ENCODE measurements at regions not wholly inside any gene's neighbourhood (a gene's known extent, or its start where the extent isn't known, plus 50 kb on each side); places are given as distances from the start of the nearest gene placed in this dataset.
"Not testable (repeated sequence)": the region's sequence is repeated elsewhere in the genome, so short reads cannot be mapped to it uniquely, and the experiment has no call there.

- DNase-seq (ENCODE audit: low spot score): no peak
Observed at GRCh38 chr2:116133381-116133942, 1681.0 kb upstream of the DDX18 start.

GRCh38 chr2:116141891-116142474 is 1672.5 kb upstream of the DDX18 start:
- DNase-seq (ENCODE audit: low spot score): no peak

GRCh38 chr2:116142644-116143227 is 1671.8 kb upstream of the DDX18 start:
- DNase-seq (ENCODE audit: low spot score): no peak

DNA sequence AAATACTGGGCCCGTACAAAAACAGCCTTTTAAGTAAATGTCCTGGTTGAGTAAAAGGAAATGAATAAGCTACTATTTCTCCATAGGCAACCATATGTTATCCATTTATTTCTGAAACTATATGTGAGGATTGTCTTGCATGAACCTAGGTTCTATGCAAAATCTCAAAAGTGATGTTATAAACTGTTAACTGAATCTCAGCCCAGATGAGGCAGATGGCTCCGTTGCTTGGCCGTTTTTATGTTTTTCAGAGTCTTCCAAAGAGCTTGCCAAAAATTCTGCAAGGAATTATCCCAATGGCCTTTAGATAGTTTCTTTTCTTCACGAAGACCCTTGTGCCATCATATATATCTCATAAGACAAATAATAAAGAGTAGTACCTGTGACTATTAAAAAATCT is 1669.5 kb upstream of the DDX18 start:
- DNase-seq (ENCODE audit: low spot score): no peak

DNA sequence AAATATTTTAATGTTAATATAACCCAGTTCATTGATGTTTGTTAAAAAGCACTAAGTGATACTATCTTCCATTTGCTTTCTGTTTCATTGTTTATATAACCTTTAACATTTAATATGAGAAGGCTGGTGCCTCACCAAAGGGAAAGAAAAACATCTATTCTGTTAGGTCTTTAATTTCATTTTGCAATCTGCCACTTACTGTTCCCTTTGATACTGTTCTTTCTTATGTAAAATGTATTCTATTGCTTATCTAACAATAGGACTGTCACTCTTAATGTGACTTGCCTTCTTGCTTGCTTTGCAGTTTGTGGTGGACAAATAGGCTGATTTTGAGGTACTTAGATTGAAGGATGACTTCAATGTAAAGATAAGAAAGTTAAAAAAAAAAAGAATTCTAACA is 1666.1 kb upstream of the DDX18 start:
- DNase-seq (ENCODE audit: low spot score): no peak

DNA sequence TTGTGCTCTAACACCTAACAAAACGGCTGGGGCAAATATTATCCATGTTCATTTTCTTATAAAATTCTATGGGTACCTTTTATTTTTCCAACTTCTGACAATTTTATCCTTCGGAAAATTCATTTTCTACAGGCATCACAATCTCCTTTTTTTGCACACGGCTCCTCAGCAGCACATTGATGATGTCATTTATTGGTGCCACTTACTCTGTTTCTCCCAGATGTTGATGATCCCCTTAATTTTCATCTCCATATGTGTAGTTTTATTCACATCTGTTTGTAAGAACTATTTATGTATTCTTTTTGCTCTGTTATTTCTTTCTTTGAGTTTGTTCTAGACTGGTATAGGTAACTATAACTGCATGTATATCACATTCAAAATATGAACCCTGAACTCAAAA is 1660.8 kb upstream of the DDX18 start:
- DNase-seq (ENCODE audit: low spot score): no peak

GRCh38 chr2:116160657-116161056 is 1653.8 kb upstream of the DDX18 start:
- DNase-seq (ENCODE audit: low spot score): no peak

DNA sequence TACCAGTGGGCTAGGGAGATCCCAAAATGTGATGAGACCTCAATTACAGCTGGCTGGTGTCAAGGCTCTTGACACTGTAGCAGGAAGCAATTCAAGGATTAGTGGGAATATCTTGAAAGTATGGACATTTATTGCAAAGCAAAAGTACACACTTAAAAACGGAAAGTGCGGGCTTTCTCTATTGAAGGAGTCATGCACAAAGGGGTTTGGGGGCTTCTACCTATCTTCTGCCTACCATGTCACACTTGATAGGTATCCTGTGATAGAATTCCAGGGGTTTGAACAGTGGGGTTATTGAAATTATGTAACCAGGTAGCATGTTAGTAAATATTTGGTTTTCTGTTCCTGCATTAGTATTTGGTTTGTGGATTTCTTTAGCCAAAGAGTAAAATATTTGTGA is 1652.1 kb upstream of the DDX18 start:
- DNase-seq (ENCODE audit: low spot score): no peak

- DNase-seq (ENCODE audit: low spot score): no peak
Observed at GRCh38 chr2:116167107-116167506, 1647.4 kb upstream of the DDX18 start.

DNA sequence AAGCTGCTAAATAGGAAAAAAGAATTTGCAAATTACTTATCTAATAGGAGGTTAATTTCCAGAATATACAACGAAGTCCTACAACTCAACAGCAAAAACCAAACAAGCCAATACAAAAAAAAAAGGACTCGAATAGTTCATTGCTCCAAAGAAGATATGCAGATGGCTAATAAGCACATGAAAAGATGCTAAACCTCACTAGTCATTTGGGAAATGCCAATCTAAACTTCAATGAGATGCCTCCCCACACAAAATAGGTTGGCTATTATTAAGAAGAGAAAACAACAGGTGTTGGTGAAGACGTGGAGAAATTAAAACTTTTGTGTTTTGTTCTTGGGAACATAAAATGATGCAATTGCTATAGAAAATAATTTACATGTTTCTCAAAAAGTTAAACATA is 1634.4 kb upstream of the DDX18 start:
- DNase-seq (ENCODE audit: low spot score): no peak

- DNase-seq (ENCODE audit: low spot score): not testable (repeated sequence)
Observed at GRCh38 chr2:116190684-116191083, 1623.8 kb upstream of the DDX18 start.

DNA sequence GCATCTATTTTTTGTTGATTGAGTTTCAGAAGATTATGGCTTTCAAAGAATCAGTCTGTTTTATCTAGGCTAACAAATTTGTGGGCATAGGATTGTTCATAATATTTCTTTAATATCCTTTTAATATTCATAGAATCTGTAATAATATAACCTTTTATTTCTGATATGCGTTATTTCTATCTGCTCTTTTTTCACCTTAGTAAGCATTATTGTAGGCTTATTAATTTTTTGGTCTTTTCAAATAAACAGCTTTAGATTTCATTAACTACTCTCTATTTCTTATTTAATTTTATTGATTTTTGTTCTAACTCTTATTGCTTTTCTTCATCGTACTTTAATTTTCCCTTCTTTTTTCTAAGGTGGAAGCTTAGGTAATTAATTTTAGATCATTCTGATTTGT is 1614.4 kb upstream of the DDX18 start:
- DNase-seq (ENCODE audit: low spot score): no peak

- no peak for DNase-seq (ENCODE audit: low spot score)
Observed at GRCh38 chr2:116211719-116212118, 1602.8 kb upstream of the DDX18 start.

- DNase-seq (ENCODE audit: low spot score): no peak
Observed at GRCh38 chr2:116222793-116223192, 1591.7 kb upstream of the DDX18 start.

DNA sequence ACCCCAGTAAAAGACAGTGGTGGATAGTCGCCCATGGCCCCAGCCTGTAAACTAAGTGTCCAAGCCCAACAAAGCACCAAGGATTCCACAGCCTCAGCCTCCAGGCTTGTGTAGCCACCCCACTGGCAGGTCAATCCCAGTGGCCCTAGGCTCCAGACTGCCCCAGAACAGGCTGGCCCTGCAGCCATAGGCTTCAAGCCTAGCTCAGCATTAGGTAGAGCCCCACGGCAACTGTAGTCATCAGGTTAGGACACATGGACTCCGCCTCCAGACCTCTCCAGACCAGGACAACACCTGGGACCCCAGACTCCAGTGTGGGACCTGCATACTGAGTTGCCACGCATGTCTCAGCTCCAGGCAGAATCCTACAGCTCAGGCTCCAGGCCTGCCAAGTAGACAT is 1590.6 kb upstream of the DDX18 start:
- DNase-seq (ENCODE audit: low spot score): no peak

DNA sequence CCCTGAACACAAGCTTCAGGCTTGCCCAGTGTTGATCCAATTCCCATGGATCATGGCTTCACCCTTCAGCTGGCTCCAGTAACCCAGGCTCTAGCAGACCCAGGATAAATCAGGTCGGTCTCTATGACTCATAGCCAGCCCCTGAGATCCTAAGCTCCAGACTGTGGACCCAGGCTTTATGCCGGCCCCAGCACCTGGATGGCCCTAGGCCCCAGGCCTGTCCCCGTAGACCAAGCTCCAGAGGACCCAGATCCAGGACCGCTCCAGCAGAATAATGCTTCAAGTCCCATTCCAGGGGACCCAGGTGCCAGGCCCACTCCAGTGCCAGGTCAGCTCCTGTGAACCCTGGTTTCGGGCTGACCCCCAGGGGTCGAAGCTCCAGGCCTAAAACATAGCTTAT is 1589.9 kb upstream of the DDX18 start:
- DNase-seq (ENCODE audit: low spot score): no peak

DNA sequence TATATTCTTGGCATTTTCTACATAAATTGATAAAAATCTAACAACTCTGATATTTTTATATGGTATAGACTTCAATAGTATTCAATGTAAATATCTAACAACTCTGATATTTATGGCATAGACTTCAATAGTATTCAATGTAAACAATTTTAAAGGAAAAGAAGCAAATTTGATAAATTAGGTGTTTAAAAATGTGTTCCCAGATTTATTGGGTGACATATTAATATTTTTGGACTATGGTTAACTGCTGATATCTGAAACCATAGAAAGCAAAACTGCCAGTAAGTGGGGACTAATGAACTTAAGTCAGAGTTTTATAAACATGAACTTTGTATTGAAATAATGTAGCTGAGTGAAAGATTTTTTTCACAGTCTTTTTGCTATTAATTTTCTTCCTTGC is 1576.0 kb upstream of the DDX18 start:
- no peak for DNase-seq (ENCODE audit: low spot score)

DNA sequence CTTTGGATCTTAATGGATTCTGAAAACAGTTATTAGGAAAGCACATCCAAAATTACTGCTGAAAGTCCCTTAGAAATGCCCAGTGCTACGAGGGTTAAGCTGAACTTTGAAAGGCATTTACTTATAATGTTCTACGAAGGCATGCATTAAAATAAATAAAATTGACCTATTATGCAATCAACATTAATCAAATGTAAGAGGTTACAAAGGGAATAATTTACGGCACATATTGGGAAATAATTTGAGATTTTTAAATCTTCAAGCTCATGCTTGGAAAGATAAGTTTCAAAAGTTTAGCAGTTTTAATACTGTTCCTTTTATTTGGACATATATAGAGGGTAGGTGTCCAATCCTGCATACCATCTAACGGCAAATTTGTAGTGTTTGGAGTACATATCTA is 1564.1 kb upstream of the DDX18 start:
- no peak for DNase-seq (ENCODE audit: low spot score)

- no peak for DNase-seq (ENCODE audit: low spot score)
Observed at GRCh38 chr2:116264872-116265271, 1549.6 kb upstream of the DDX18 start.

- no peak for DNase-seq (ENCODE audit: low spot score)
Observed at GRCh38 chr2:116269040-116269439, 1545.5 kb upstream of the DDX18 start.

GRCh38 chr2:116304328-116304727 is 1510.2 kb upstream of the DDX18 start:
- no peak for DNase-seq (ENCODE audit: low spot score)

- no peak for DNase-seq (ENCODE audit: low spot score)
Observed at GRCh38 chr2:116317111-116317510, 1497.4 kb upstream of the DDX18 start.

DNA sequence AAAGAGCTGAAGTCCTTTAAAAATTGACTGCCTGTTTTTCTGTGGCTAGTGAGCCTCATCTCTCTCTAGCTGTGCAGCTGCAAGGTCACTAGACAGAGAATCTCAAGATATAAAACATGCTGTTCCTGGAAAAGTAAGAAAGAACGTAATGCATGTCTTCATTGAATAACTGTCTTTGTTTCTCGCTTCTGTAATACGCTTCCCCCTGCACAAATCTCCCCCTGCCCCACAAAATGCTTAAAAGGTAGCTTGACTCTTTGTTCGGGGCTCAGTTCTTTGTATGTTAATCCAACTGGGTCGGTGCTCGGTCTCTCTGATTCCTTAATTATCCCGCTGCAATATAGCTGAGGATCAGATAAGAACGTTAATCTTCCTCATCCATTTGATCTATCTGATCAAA is 1495.9 kb upstream of the DDX18 start:
- DNase-seq (ENCODE audit: low spot score): not testable (repeated sequence)

- DNase-seq (ENCODE audit: low spot score): no peak
Observed at GRCh38 chr2:116319001-116319400, 1495.5 kb upstream of the DDX18 start.
